Lung (tissue), 11 donors: ENCODE measurements at regions not wholly inside any gene's neighbourhood (a gene's known extent, or its start where the extent isn't known, plus 50 kb on each side); places are given as distances from the start of the nearest gene placed in this dataset.

ENCODE experiments used
- ATAC-seq: fragments of 200-7000 bp; cut with Tn5 transposase; one replicate; pipeline ENCODE4 v1.9.1; 2020; ENCODE audit warnings: moderate number of reproducible peaks; ENCODE audit not compliant: insufficient read depth, low FRiP score
- DNase-seq, 3 donors: peaks; one replicate each; pipeline ENCODE4 v3.0.0-alpha.2; 2013 to 2017
- H3K27ac ChIP-seq, 2 donors: one replicate each; pipeline ENCODE4 v1.5.1; 2013; ENCODE audit warnings: mild to moderate bottlenecking in 2 of 2, moderate library complexity in 2 of 2, control low read depth in 1 of 2, inconsistent platforms in 1 of 2, low read depth in 1 of 2, low read length in 1 of 2
- H3K27me3 ChIP-seq, 3 donors: one replicate each; pipeline ENCODE4 v1.5.1; 2013; ENCODE audit warnings: low read length in 2 of 3; ENCODE audit not compliant: control insufficient read depth in 3 of 3, insufficient read depth in 3 of 3
- H3K36me3 ChIP-seq, 4 donors: one replicate each; pipeline ENCODE4 v1.5.1; 2013; ENCODE audit warnings: low read length in 4 of 4, mild to moderate bottlenecking in 1 of 4, moderate library complexity in 1 of 4; ENCODE audit not compliant: control insufficient read depth in 4 of 4, insufficient read depth in 4 of 4
- H3K4me1 ChIP-seq, 5 donors: one replicate each; pipeline ENCODE4 v1.5.1; 2013; ENCODE audit warnings: low read length in 5 of 5, mild to moderate bottlenecking in 2 of 5, moderate library complexity in 1 of 5; ENCODE audit not compliant: control insufficient read depth in 5 of 5, insufficient read depth in 5 of 5
- H3K4me3 ChIP-seq: one replicate; pipeline ENCODE4 v1.5.1; 2013; ENCODE audit warnings: mild to moderate bottlenecking, control low read depth, moderate library complexity
- H3K9ac ChIP-seq, 2 donors: one replicate each; pipeline ENCODE4 v1.5.1; 2013; ENCODE audit warnings: low read length in 2 of 2, control low read depth in 1 of 2; ENCODE audit not compliant: insufficient read depth in 1 of 2
- H3K9me3 ChIP-seq, 4 donors: one replicate each; pipeline ENCODE4 v1.5.1; 2013; ENCODE audit warnings: low read length in 3 of 4, mild to moderate bottlenecking in 1 of 4, moderate library complexity in 1 of 4; ENCODE audit not compliant: control insufficient read depth in 4 of 4, insufficient read depth in 3 of 4
- CTCF ChIP-seq: IDR thresholded peaks from 2 replicates; pipeline ENCODE4 v1.5.1; 2012; ENCODE audit warnings: mild to moderate bottlenecking; ENCODE audit errors: control extremely low read depth, extremely low read depth
- WGBS, 2 donors: extraction: QIAGEN DNeasy Blood & Tissue Kit; methylation state at CpG; one replicate each; pipeline ENCODE4 v1.1.7; 2013; 5-methylcytosine and 5-hydroxymethylcytosine counted together
- donor health status: control.
- donor health status: control.
- donor health status: Bipolar disorder and iron deficiency.
- donor health status: healthy.
- donor health status: DM: yes; HTN: yes; CAD: no.

GRCh38 chr3:128549283-128550112 is 56.5 kb upstream of the GATA2 start:
- ATAC-seq = peak; percentile 66
- H3K9ac ChIP-seq = peak overlapping the region in 1 of 2 donors; percentile 8
- peak; percentile 85 to 92 (median 87) for DNase-seq

DNA sequence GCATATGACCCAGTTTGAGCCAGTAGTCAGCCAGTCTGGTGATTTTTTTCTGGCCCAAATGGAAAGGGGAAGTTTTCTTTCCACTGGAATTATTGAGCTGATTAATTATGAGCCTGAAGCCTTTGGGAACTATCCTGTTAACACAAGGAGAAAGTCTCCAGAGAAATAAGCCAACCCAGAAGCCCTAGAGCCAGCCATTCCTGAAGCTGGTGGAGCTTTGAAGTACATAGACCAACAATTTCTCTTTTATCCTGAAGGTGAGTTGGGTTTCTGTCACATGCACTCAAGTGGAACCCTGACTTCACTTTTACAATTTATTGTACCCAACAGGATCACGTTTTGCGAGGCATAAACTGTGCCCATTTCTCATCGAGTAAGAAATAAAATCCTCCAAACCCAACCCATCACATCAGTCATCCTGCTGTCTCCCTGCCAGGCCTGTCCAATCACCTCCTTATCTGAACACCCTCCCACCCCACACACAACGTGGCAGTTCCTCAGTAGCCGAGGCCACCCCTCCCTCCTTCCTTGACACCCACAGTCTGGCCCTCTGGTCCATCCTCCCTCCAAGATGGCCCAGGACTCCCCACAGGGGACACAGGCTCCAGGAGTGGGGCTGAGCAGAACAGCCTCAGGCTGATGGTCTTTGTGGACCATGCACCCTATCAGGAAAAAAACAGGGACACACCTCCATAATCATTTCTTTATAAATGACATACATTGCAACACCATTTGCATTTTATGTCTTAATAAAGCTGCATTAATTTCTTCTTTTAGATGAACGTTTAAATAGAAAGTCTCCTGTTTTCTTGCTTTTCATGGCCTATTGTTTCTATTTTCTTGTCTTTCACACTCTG is 55.7 kb upstream of the GATA2 start:
- no peak for ATAC-seq
- peak overlapping the region in 1 of 2 donors; percentile 71 for H3K27ac ChIP-seq
- peaks cover 0 to 24% (median 12%) of the 10 kb centered on the region in 5 donors for H3K4me1 ChIP-seq
- no peaks in the 10 kb centered on the region for H3K9me3 ChIP-seq
- no peak overlapping the region for H3K9ac ChIP-seq
- no peak overlapping the region for H3K4me3 ChIP-seq
- H3K27me3 ChIP-seq = peaks cover 0 to 7% (median 0%) of the 10 kb centered on the region in 3 donors
- WGBS, 2 donors = 42 to 52% methylated on average over 6 of the region's 6 CpGs
- no peak for TF ChIP-seq CTCF
- DNase-seq = peak in 2 of 3 donors; percentile 30 to 52
- no peaks in the 10 kb centered on the region for H3K36me3 ChIP-seq

More at GRCh38 chr3:128549283-128550112, 56.5 kb upstream of the GATA2 start:
- H3K36me3 ChIP-seq = no peaks in the 10 kb centered on the region
- H3K27ac ChIP-seq = peak overlapping the region; percentile 47 to 79
- H3K4me1 ChIP-seq = peaks cover 0 to 24% (median 12%) of the 10 kb centered on the region in 5 donors
- H3K9me3 ChIP-seq = no peaks in the 10 kb centered on the region
- 43 to 46% methylated on average over 20 of the region's 20 CpGs for WGBS, 2 donors
- no peak for TF ChIP-seq CTCF
- no peak overlapping the region for H3K4me3 ChIP-seq
- peaks cover 0 to 16% (median 0%) of the 10 kb centered on the region in 3 donors for H3K27me3 ChIP-seq

DNA sequence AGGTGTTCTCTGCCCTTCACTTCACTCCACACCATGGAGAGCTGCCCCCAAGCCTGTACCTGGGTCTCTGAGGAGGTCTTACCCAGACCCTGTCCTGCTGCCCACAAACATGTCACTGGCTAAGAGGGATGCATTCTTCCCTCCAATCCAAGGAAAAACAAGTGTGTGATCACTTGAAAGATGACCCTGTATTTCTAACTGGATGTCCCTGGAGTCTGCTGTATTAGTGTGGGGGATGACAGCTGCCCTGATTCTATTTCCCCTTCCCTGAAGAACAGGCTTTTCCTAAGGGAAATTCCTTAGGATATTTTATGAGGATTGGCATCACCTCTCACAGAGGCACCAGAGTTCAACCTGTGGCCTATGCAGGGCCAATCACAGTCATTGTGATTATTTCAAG is 55.0 kb upstream of the GATA2 start:
- H3K4me1 ChIP-seq = peaks cover 0 to 24% (median 12%) of the 10 kb centered on the region in 5 donors
- H3K4me3 ChIP-seq = no peak overlapping the region
- H3K27ac ChIP-seq = peak overlapping the region in 1 of 2 donors; percentile 26
- H3K9ac ChIP-seq = no peak overlapping the region
- DNase-seq = no peak
- no peaks in the 10 kb centered on the region for H3K9me3 ChIP-seq
- no peak for TF ChIP-seq CTCF
- H3K27me3 ChIP-seq = peaks cover 0 to 5% (median 0%) of the 10 kb centered on the region in 3 donors
- H3K36me3 ChIP-seq = no peaks in the 10 kb centered on the region
- ATAC-seq = no peak
